PC-9 (cell line): ENCODE measurements at regions not wholly inside any gene's neighbourhood (a gene's known extent, or its start where the extent isn't known, plus 50 kb on each side); places are given as distances from the start of the nearest gene placed in this dataset.

Experiments
- BruUV-seq: library from RNA; stranded (reverse); fragments of 400-500 nt; replicated peaks from 2 replicates; lab custom pipeline; 2021; lab: Mats Ljungman, UMichigan
- CTCF ChIA-PET: fragments of 300-600 bp; sonication (Branson Sonifier 250); formaldehyde crosslinking; loops from one replicate; lab custom pipeline; 2022; ENCODE audit warnings: antibody characterized with exemption; lab: Charles Lee
- POLR2A ChIA-PET: fragments of 300-600 bp; sonication (Branson Sonifier 250); formaldehyde crosslinking; loops from one replicate; lab custom pipeline; 2022; ENCODE audit warnings: antibody characterized with exemption; ENCODE audit not compliant: unreplicated experiment; lab: Charles Lee
- DNase-seq, 2 experiments: peaks; one replicate each; pipeline versions ENCODE4 v3.0.0 to v3.0.0-alpha.2; 2015 to 2022; ENCODE audit warnings: mixed read lengths in 1 of 2
- H2AFZ ChIP-seq: fragments of 200-600 bp; sonication (generic); 2 replicates; pipeline ENCODE4 v1.8.1; 2017; ENCODE audit warnings: antibody characterized with exemption
- H3F3A ChIP-seq: fragments of 200-600 bp; sonication (generic); 2 replicates; pipeline ENCODE4 v1.8.1; 2017; ENCODE audit warnings: antibody characterized with exemption, mild to moderate bottlenecking, low read depth; ENCODE audit not compliant: insufficient read depth
- H3K27ac ChIP-seq: fragments of 200-600 bp; sonication (generic); 2 replicates; pipeline ENCODE4 v1.6.1; 2016; ENCODE audit warnings: mixed run types
- H3K27me3 ChIP-seq: fragments of 200-600 bp; sonication (generic); 2 replicates; pipeline ENCODE4 v1.6.1; 2016; ENCODE audit warnings: low read depth, mixed run types; ENCODE audit not compliant: insufficient read depth
- H3K36me3 ChIP-seq: fragments of 200-600 bp; sonication (generic); 2 replicates; pipeline ENCODE4 v1.6.1; 2016; ENCODE audit warnings: low read depth, mixed run types
- H3K4me1 ChIP-seq: fragments of 200-600 bp; sonication (generic); replicated peaks from 2 replicates; pipeline ENCODE4 v1.6.1; 2016; ENCODE audit warnings: mixed run types; ENCODE audit not compliant: insufficient read depth
- H3K4me2 ChIP-seq: fragments of 200-600 bp; sonication (generic); 2 replicates; pipeline ENCODE4 v1.6.1; 2017; ENCODE audit warnings: mixed run types
- H3K4me3 ChIP-seq: fragments of 200-600 bp; sonication (generic); 2 replicates; pipeline ENCODE4 v1.6.1; 2016; ENCODE audit warnings: mixed run types
- H3K79me2 ChIP-seq: fragments of 200-600 bp; sonication (generic); 2 replicates; pipeline ENCODE4 v1.6.1; 2017; ENCODE audit warnings: low read depth, mixed run types
- H3K9me2 ChIP-seq: fragments of 200-600 bp; sonication (generic); 2 replicates; pipeline ENCODE4 v1.8.1; 2017; ENCODE audit warnings: mild to moderate bottlenecking; ENCODE audit not compliant: insufficient read depth
- H3K9me3 ChIP-seq: fragments of 200-600 bp; sonication (generic); 2 replicates; pipeline ENCODE4 v1.8.1; 2016; ENCODE audit warnings: low read depth; ENCODE audit not compliant: insufficient read depth
- H4K20me1 ChIP-seq: fragments of 200-600 bp; sonication (generic); 2 replicates; pipeline ENCODE4 v1.8.1; 2017; ENCODE audit not compliant: insufficient read depth
- CTCF ChIP-seq: fragments of 200-600 bp; sonication (generic); conservative IDR thresholded peaks from 2 replicates; pipeline ENCODE4 v1.6.1; 2017; ENCODE audit warnings: mixed run types, antibody characterized with exemption, mild to moderate bottlenecking, moderate library complexity
- EZH2 ChIP-seq: fragments of 200-600 bp; sonication (generic); IDR thresholded peaks from 2 replicates; pipeline ENCODE4 v1.8.0; 2017; ENCODE audit warnings: antibody characterized with exemption, low read depth
- intact Hi-C: fragments of 100-400 bp; cut with micrococcal nuclease; formaldehyde crosslinking; loops from one replicate; pipeline ENCODE4 v1.10.0; 2022; ENCODE audit not compliant: unreplicated experiment

DNA sequence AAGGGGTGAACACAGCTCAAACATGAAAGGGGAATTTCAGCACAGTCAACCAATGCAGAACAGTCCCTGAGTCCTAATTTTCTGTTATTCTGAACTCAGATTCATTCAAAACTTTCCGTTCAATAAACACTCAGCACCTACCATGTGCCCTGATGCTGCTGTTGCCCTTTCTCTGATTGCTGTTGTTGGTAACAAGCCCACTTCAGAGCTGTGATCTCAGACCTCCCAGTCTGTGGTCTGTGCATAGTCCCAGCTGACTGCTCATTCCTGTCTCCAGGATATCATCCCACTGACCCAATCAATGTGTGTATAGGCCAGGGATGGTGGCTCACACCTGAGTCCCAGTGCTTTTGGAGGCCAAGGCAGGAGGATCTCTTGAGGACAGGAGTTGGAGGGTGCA is 82.7 kb upstream of the SLC35G4 start:
- BruUV-seq: no TSS peak
- DNase-seq: no peak
- Histone ChIP-seq H2AFZ (no peak overlapping the region), H3K79me2 (no peaks in the 10 kb centered on the region), H3F3A (no peaks in the 10 kb centered on the region), H3K27me3 (peaks cover 59% of the 10 kb centered on the region), H3K9me2 (no peaks in the 10 kb centered on the region), H3K9me3 (no peaks in the 10 kb centered on the region), H3K4me3 (no peak overlapping the region), H3K4me1 (no peaks in the 10 kb centered on the region), H4K20me1 (no peaks in the 10 kb centered on the region), H3K4me2 (no peak overlapping the region), H3K27ac (no peak overlapping the region), H3K36me3 (no peaks in the 10 kb centered on the region)
- ChIA-PET POLR2A (no interaction called here), CTCF (no interaction called here)
- intact Hi-C loops: no loop called here
- TF ChIP-seq EZH2 (no peak), CTCF (no peak)

DNA sequence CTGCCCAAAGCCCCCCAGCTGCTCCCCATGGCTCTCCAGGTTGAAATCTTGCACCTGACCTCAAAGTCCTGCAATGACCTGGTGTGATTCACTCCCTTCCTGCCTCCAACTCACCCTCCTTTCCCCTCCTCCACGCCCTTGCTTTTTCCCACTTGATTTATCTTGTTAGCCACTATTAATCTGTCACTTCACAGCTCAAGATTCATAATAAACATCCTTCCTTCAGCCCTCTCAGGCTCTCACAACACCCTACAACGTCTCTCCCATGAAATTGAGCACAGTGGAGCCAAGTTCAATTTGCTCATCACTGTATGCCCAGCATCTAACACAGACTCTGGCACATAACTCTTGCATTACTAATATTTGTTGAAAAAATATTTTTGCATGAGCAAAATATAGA is 85.6 kb upstream of the SLC35G4 start:
- BruUV-seq: no TSS peak
- CTCF ChIA-PET: no interaction called here

GRCh38 chr18:11522992-11523391 is 86.4 kb upstream of the SLC35G4 start:
- ChIA-PET CTCF (no interaction called here), POLR2A (no interaction called here)
- Histone ChIP-seq H3F3A (no peaks in the 10 kb centered on the region), H3K4me1 (no peaks in the 10 kb centered on the region), H3K27ac (no peak overlapping the region), H3K9me3 (no peaks in the 10 kb centered on the region), H3K79me2 (no peaks in the 10 kb centered on the region), H3K4me3 (no peak overlapping the region), H3K27me3 (peaks cover 27% of the 10 kb centered on the region), H3K9me2 (no peaks in the 10 kb centered on the region), H3K4me2 (no peak overlapping the region), H4K20me1 (no peaks in the 10 kb centered on the region), H2AFZ (no peak overlapping the region), H3K36me3 (no peaks in the 10 kb centered on the region)
- no TSS peak for BruUV-seq
- intact Hi-C loops: no loop called here
- TF ChIP-seq CTCF: no peak
- no peak for TF ChIP-seq EZH2
- no peak for DNase-seq

More for the DNA sequence above, 85.6 kb upstream of the SLC35G4 start:
- H3K27ac ChIP-seq: no peak overlapping the region
- H3K27me3 ChIP-seq: peaks cover 34% of the 10 kb centered on the region
- H3K4me2 ChIP-seq: no peak overlapping the region
- POLR2A ChIA-PET: no interaction called here
- no peaks in the 10 kb centered on the region for H3K4me1 ChIP-seq
- H3K79me2 ChIP-seq: no peaks in the 10 kb centered on the region
- intact Hi-C loops: no loop called here
- TF ChIP-seq EZH2 (no peak), CTCF (no peak)
- H3K9me2 ChIP-seq: no peaks in the 10 kb centered on the region
- no peak overlapping the region for H2AFZ ChIP-seq
- no peaks in the 10 kb centered on the region for H3F3A ChIP-seq
- H3K9me3 ChIP-seq: no peaks in the 10 kb centered on the region
- H4K20me1 ChIP-seq: no peaks in the 10 kb centered on the region
- no peak for DNase-seq
- no peak overlapping the region for H3K4me3 ChIP-seq
- no peaks in the 10 kb centered on the region for H3K36me3 ChIP-seq
